Thyroid gland (tissue), 4 donors: ENCODE measurements at regions not wholly inside any gene's neighbourhood (a gene's known extent, or its start where the extent isn't known, plus 50 kb on each side); places are given as distances from the start of the nearest gene placed in this dataset.

Source experiments
- POLR2A ChIP-seq, 2 donors: fragments of 450-650 bp; IDR thresholded peaks; one replicate each; pipeline ENCODE4 v1.6.1; 2017; ENCODE audit warnings: antibody characterized with exemption in 2 of 2, mild to moderate bottlenecking in 2 of 2, moderate library complexity in 1 of 2
- TF ChIP-seq, protein P1 (sequence below), 6 experiments: fragments of 200-600 bp in 3 of 6; fragments of 450-650 bp in 3 of 6; sonication (generic) in 3 of 6; IDR thresholded peaks; one replicate each; pipeline ENCODE4 v1.5.1; 2016 to 2019; ENCODE audit warnings: antibody characterized with exemption in 6 of 6, mild to moderate bottlenecking in 2 of 6, inconsistent platforms in 1 of 6, moderate library complexity in 1 of 6

DNA sequence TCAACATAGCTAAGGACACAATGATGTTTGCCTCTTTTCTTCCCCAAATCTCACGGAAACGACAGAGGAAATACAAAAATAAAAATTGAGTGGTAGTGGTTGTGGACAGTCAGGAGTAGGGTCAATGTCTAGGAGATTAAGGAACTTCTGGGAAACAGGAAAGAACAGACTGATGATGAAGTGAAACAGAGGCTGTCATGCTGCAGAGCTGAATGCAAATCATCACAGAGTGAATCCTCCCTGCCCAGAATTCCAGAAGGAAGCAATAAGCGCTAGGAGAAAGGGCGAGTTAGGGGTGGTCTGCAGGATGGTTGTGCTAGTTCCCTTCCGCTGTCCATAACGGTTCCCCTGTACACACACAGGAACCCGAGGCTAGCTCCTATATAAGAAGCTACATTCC is 64.7 kb upstream of the POMGNT2 start:
- no peak for TF ChIP-seq POLR2A (IDR thresholded peaks at IDR 0.05)
- TF ChIP-seq, protein P1, sequence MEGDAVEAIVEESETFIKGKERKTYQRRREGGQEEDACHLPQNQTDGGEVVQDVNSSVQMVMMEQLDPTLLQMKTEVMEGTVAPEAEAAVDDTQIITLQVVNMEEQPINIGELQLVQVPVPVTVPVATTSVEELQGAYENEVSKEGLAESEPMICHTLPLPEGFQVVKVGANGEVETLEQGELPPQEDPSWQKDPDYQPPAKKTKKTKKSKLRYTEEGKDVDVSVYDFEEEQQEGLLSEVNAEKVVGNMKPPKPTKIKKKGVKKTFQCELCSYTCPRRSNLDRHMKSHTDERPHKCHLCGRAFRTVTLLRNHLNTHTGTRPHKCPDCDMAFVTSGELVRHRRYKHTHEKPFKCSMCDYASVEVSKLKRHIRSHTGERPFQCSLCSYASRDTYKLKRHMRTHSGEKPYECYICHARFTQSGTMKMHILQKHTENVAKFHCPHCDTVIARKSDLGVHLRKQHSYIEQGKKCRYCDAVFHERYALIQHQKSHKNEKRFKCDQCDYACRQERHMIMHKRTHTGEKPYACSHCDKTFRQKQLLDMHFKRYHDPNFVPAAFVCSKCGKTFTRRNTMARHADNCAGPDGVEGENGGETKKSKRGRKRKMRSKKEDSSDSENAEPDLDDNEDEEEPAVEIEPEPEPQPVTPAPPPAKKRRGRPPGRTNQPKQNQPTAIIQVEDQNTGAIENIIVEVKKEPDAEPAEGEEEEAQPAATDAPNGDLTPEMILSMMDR (IDR thresholded peaks at IDR 0.05) = no peak
